HG02981 (cell line): ENCODE measurements at regions not wholly inside any gene's neighbourhood (a gene's known extent, or its start where the extent isn't known, plus 50 kb on each side); places are given as distances from the start of the nearest gene placed in this dataset.

Experiments
- ATAC-seq: cut with Tn5 transposase; IDR thresholded peaks from one replicate; pipeline ENCODE4 v1.9.1; 2021; ENCODE audit warnings: mild to moderate bottlenecking, moderate library complexity; ENCODE audit not compliant: unreplicated experiment

DNA sequence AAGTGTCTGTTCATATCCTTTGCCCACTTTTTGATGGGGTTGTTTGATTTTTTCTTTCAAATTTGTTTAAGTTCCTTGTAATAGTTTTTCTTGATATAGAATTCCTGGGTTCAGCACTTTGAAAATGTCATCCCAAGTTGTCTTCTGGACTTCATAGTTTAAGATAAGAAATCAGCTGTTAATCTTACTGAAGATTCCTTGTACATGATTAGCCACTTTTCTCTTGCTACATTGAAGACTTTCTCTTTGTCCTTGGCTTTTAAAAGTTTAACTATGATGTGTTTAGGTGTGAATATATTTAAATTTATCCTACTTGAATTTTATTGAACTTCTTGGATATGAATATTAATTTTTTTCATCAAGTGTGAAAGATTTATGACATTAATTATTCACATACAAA, 387.2 kb upstream of the CWC22 start:
- ATAC-seq: no peak

DNA sequence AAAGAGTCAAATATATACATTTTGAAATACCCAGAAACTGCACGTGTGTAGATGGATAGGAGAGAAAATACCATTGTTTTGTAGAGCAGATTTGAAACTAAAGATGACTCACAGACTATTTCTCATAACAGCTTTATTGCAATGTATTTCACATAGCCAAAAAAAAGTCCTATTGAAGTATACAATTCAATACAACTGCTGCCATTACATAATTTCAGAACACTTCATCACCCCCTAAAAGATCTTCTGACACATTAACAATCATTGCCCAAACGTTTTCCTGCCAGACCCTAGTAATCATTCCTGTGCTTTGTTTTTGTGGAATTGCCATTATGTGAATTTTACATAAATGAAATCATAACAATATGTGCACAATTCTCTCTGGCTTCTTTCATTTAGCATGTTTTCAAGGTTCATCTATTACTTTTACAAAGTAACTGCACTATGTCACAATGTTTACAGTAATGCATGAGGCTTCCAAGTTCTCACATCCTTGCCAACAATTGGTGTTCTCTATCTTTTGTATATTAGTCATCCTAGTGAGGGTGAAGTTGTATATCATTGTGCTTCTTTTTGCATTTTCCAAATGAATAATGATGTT, 378.6 kb upstream of the CWC22 start:
- ATAC-seq: no peak

DNA sequence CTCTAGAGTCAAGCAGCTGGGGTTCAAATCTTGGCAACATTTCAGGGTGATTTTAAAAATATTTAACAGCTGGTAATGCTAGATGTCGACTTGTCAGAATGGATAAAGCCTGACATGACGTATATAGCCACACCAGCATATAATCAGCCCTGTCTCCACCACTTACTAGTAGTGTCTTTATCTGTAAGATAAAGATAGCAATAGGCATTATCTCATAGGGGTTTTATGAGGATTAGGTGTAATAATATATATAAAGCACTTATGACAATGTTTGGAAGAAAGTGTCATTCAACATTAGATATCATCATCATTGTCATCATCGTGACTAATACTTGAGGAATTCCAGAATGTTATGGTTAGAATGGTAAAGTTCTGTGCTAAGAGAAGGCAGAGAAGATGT, 369.0 kb upstream of the CWC22 start:
- no peak for ATAC-seq

DNA sequence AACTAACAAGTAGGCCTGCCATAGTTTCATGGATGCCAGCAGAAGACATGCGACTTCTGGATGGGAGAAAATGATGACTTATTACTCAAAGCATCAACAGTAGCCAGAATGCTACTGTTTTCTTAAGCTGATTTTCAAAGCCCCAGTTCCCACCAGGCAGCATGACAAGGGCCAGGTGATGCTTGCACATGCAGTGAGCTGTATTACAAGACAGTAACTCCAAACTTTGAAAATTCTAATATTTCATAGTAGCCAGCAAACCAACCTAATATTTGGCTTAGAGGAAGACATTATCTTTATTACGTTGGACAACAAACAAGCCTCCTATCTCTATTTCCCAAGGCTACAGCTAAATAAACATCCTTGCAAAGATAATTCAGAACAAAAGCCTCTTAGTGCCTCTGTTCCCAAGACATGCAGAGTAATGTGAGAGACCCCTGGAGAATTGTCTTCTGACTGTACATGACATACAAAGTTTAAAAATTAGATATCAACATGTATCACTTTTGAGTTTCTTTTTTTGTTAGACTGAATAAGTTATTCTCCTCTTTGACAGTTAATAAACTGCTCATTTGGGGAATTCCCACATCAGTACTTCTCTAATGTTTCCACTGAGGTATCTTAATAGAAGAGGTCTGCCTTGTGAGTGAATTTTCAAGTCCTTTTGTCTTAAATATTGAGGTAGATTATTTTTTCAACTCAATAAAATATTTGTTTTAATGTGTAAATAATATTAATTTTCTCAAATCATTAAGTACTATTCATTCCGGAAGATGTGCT, 367.6 kb upstream of the CWC22 start:
- ATAC-seq: no peak

DNA sequence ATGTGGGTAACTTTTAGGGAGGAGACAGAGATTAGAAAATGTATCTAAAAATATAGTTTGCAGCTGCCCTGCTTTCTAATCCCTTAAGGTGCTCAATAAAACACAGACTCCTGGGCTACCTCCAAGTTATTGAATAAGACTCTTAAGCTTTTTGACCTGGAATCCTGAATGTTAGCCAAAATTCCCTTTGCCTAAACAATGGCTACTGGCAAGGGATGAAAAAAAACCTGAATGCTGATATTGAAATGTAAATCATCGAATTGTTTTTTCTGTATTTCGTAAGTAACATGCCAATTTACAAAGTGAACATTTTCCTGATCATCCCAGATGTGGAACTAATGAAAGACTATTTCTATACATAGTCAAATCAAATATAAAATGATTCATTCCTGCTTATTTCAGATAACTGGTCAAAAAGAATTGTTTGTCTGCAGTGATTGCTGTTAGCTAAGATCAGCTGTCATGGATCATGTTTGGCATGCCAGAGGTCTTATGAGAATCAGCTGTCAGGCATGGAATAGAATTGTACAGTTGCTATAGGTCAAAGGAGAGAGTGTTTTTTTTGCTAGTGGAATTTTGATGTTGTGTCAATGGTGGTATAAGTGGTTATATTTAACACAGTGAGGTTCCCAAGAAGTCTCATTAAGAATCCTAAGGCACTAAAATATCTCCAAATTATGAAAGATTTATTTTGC, 363.6 kb upstream of the CWC22 start:
- ATAC-seq: no peak

DNA sequence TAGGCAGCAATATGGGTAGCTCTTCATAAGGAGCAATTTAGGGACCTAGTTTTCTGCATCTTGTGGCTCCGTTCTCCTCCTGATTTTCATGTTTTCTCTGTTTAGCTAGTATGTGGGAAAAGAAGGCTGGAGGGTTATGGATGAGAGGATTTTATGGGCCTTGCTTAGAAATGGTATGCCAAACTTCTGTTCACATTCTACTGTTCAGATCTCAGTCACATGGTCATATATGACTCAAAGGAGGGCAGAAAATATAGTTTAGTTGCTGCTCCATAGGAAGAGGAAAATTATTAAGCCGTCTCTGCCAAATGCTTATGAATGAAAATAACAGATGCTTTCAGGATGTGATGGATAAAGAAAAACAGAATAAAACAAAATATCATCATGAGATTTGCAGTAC, 361.8 kb upstream of the CWC22 start:
- no peak for ATAC-seq

DNA sequence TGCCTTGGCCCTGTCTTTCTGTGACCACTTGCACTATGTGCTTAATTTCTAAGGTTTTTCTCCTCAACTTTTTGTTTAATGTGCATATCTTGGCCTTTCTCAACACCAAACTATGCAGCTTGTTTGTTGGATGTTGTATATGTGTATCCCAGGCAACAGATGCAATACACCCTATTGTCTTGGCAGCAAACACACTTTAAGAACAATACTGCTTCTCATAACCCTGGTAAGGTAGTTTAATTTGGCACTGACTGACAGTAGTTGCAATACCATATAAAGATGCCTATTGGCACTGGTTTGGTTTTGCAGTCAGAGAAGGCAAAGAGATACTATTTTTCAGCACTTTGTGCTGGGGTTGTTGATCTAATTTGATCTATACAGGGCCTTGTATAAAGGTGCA, 360.7 kb upstream of the CWC22 start:
- no peak for ATAC-seq

DNA sequence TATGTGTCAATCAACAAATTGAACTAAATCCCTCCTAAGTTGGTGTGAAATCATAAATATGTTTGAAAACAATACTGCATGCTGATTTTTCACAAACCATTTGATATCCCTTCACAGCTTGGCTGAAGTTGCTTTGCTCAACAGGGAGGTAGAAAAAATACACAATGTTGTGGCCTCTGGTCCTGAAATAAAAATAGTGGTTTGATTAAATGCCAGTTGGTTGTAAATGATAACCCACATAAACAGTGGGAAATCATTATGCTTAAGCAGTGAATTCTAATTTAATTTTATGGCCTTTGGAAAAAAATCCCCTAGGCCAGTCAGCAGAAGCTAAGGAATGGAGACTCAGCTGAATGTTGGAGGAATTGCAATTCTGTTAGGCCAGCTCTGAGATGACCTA, 359.4 kb upstream of the CWC22 start:
- no peak for ATAC-seq

DNA sequence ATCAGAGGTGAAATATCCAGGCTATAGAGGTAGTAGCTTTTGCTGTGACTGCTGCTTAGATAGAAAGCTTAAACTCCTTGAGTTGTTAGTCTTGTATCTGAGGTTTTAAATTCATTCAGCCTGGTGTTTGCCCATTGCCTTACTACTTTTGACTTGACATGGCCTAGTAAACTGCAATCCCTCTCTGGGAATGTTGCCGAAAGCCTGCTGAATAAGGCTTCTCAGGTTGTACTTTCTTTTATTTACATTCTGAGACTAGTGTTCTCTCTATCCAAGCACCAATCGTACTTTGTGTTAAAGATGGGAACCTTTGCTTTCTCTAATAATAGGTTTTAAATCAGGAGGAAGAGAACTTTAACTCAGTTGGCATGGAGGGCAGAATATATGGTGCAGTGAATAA, 357.6 kb upstream of the CWC22 start:
- ATAC-seq: no peak

DNA sequence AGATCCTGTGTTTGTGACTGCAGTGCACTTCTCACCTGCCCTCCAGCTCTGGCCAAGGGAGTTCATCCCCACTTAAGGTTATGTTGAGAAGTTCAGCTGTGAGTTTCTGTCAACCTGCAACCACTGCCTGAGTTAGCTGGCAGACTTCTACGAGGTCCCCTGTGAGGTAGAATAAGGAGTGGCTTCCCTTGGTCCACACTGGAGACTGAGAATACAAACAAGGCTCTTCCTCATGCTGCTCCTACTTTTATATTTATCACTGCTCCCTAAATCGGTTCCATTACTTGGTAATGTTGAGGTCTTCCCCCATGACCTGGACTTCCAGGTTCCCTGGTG, 353.2 kb upstream of the CWC22 start:
- peak; percentile 41 for ATAC-seq

DNA sequence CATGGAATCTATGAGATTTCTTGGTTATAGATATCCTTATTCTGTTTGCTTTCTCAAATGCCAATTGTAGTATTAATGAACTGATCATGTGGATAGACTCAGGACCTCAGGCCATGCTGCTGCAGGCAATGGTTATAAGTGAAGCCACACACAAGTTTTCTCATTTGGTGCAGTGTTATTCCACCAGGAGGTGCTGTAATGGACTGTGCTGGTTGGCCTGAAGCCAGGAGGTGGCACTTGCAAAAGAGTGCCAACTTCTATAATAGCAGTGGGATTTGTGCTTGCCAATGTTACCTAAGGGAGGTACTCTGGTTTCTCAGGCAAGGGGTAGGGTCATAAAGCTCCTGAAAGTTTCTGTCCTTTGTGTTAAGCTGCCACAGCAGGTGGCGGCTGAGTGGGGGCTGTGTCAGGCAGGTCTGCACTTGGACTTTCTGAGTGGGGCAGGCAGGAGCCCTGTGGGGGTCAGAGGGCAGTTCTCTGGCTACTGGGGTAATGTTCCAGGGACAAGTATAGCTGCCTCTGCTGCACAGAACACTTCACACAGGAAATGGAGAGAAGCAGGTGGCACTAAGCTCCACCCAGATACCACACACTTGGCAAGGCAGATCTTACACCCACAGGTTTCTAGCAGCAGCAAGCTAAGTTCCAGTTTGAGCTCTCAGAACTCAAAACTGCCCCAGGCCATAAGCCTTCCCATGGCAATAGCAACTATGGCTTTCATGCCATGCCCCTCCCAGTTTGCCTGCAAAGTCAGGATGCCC, 352.6 kb upstream of the CWC22 start:
- ATAC-seq: peak; percentile 95

DNA sequence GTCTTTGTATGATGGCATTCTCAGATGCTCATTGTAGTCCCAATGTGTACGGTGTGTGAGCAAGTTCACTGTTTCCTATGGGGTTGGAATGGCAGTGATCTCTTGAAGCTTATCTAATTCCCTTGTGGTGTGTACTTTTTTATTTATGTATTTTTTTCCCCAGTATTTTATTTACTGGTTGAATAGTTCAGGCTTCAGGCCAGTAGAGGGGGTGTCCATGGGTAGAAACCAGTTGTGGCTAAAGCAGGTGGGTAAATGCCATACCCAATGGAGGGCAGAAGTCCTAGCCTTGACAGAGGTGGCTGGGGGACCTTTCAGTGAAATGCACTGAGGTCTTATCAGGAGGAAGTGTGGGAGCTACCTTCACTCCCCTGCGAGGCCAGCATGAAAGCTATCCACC, 351.4 kb upstream of the CWC22 start:
- no peak for ATAC-seq

DNA sequence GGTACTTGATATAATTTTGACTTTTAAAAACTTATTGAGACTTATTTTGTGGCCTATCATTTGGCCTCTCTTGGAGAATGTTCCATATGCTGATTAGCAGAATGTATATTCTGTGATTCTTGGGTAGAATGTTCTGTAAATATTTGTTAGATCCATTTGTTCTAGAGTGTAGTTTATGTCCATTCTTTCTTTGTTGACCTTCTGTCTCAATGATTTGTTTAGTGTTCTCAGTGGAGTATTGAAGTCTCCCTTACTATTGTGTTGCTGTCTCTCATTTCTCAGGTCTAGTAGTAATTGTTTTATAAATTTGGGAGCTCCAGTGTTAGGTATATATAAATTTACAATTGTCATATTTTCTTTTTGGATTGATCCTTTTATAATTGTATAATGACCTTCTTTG, 349.6 kb upstream of the CWC22 start:
- ATAC-seq: no peak

DNA sequence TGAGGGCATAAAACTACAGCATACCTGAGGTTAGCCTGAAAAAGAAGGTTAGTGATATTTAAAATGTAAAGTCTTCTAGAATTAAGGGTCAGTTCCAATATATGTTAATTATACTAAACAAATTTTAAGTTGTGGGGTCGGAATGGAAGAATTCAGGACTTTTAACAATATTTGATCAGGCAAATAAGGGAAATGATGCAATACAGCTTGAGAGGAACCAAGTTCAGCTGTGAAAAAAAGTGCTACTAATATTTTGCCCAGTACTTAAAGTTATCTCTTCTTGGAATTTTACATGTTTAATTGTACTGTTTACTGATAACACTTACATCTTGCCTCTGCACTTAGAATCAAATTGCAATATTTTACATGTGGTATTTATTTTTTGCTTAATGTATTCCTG, 345.5 kb upstream of the CWC22 start:
- ATAC-seq: no peak

DNA sequence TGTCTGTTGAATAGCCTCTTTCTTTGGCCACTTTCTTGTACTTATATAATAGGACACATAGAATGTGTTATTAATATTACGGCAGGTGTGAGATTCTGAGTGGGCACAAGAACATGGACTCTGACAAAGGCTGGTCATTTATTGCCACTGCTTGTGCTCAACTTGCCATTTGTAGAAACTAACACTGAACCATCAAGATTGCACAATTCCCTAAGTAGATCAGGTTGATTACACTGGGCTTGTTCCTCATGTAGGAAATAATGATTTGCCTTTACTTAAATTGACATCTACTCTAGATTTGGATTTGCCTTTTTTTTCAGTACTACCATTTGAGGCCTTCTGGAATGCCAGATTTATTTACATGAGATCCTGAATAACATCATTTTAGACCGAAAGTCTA, 342.7 kb upstream of the CWC22 start:
- no peak for ATAC-seq

DNA sequence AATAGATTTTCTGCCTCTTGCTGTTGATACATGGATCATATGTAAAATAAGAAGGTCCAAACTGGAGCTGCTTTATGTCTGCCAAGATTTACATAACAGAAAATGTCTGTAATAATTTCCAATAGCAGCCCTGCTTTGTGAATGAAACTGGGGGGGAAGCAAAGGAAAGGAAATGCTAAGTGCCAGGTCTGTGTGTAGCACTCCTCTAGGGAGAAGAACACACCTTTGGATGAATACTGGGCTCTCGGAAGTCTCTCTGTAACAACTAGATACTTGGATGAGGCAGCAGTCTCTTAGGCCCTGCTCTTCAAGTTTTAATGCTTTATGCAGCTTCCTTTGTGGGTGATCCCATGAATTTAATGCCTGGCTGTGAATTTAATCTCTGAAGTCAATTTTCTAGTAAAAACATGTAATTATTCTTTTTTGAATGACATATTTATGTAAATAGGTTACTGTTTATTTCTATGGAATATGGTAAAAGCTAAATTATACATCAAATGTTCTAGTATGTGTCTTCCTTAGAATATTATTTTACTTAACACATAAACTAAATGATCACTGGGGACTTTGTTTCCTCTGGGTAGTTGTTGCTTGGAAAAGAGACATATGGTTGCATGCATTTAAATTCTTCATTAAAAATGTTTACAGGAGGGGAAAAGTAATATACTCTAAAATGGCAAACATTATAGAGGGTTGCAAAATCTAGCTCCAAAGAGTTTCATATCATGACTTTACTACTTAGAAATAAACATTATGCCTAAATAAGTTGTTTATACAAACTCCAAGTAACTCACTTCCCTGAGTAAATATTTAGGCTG, 336.6 kb upstream of the CWC22 start:
- ATAC-seq: no peak

DNA sequence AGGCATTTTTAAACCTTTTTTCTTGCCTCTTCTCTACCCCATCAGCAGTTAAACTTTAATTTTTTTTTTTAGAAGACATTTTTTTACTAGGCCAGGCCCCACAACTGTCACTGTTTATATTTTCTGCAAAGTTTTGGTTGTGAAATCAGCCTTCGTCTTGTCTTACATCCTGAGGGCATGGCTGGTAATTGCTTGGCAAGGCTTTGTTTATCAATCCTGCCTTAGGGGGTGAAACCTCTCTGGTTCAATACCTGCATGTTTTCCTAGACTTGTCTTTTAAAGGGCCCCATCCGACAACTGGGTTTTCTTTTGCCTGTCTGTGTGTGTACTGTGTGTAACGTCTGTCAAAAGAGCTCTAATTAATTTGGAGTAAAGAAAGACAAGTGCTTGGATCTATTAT, 330.0 kb upstream of the CWC22 start:
- no peak for ATAC-seq

DNA sequence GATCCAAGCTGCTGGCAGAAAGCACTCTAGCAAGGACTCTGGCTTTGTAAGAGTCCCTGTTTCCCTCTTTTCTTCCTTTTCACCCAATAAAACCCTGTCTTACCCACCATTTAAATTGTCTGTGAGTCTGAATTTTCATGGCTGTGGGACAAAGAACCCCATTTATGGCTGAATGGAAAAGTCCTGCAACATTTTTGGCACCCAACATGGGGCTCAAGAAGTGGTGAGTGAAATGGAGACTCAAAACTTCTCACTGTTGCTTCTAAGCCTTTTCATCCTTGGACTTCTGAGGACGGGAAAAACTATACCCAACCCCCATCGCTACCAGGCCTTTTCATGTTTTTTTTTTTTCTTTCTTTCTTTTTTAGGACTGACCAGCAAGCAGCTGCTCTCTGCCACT, 329.5 kb upstream of the CWC22 start:
- ATAC-seq: no peak

DNA sequence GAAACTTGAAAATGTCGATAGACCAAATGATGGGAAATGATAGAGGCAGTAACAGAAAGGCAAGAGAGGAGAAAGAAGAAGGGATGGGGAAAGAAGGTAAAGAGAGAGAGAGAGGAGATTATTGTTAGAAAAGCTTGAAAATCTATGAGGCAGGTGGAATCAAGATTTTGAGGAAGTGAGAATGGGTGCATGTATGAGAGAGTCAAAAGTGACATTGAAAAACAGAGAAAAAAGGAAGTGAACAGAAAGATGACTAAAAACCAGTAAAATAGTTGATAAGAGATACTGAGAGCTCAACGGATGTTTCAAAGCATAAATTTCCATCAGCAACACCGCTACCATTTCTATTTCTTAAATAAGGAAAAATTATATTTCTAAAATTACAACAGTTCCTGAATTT, 327.4 kb upstream of the CWC22 start:
- ATAC-seq: peak; percentile 100

DNA sequence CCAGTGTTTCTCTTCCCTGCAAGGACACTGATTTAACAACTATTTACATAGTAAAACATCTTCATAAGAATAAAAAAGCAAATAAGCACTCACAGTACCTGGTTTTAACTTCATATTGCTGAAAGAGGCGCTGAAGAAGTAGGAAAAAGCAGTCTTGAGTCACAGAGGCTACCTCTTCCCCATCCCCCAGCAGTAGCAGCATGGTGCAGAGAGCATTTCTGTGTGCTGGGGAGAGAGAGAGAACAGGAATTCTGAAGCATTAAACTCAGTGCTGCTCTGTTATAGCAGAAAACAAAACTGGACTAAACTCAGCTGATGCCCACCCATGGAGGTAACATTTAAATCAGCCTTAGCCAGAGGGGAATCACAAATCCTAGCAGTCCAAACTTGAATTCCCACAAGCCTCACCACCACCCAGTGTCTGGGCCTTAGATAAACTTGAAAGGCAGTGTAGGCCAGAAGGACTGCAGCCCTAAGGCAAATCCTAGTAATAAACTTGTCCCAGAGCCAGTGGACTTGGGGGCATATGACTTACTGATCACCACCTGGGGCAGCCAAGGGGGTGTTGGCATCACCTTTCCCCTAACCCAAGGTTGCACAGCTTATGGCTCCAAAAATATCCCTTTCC, 321.8 kb upstream of the CWC22 start:
- ATAC-seq: no peak
